Esophagus muscularis mucosa (tissue), 3 donors: ENCODE measurements at regions not wholly inside any gene's neighbourhood (a gene's known extent, or its start where the extent isn't known, plus 50 kb on each side); places are given as distances from the start of the nearest gene placed in this dataset.

Experiments
- POLR2A ChIP-seq: fragments of 450-650 bp; IDR thresholded peaks from one replicate; pipeline ENCODE4 v1.6.1; 2017; ENCODE audit warnings: antibody characterized with exemption, moderate library complexity, mild to moderate bottlenecking, low read depth
- POLR2AphosphoS5 ChIP-seq, 2 donors: sonication (generic); formaldehyde crosslinking; IDR thresholded peaks; one replicate each; pipeline ENCODE4 v1.6.1; 2017; ENCODE audit warnings: antibody characterized with exemption in 2 of 2
- TF ChIP-seq, protein P1 (sequence below), 3 experiments: fragments of 200-600 bp in 2 of 3; fragments of 450-650 bp in 1 of 3; sonication (generic) in 2 of 3; IDR thresholded peaks; one replicate each; pipeline ENCODE4 v1.5.1; 2017 to 2019; ENCODE audit warnings: antibody characterized with exemption in 3 of 3, mild to moderate bottlenecking in 2 of 3, moderate library complexity in 1 of 3

- no peak for TF ChIP-seq POLR2AphosphoS5 (IDR thresholded peaks at IDR 0.05)
- TF ChIP-seq, protein P1, sequence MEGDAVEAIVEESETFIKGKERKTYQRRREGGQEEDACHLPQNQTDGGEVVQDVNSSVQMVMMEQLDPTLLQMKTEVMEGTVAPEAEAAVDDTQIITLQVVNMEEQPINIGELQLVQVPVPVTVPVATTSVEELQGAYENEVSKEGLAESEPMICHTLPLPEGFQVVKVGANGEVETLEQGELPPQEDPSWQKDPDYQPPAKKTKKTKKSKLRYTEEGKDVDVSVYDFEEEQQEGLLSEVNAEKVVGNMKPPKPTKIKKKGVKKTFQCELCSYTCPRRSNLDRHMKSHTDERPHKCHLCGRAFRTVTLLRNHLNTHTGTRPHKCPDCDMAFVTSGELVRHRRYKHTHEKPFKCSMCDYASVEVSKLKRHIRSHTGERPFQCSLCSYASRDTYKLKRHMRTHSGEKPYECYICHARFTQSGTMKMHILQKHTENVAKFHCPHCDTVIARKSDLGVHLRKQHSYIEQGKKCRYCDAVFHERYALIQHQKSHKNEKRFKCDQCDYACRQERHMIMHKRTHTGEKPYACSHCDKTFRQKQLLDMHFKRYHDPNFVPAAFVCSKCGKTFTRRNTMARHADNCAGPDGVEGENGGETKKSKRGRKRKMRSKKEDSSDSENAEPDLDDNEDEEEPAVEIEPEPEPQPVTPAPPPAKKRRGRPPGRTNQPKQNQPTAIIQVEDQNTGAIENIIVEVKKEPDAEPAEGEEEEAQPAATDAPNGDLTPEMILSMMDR (IDR thresholded peaks at IDR 0.05): no peak
- TF ChIP-seq POLR2A: no peak
These were observed 392.1 kb downstream of the DTWD2 start for GRCh38 chr5:118596255-118596654.
